ENCODE measurements at regions not wholly inside any gene's neighbourhood (a gene's known extent, or its start where the extent isn't known, plus 50 kb on each side); places are given as distances from the start of the nearest gene placed in this dataset.

GRCh38 chr2:8067784-8068336, 614.0 kb upstream of the ID2 start:
- DNase-seq (ENCODE audit: low spot score): no peak
- Histone ChIP-seq H3K9me3 (no peaks in the 10 kb centered on the region), H3K27ac (no peak overlapping the region), H3K36me3 (no peaks in the 10 kb centered on the region), H3K4me3 (no peak overlapping the region), H3K27me3 (no peaks in the 10 kb centered on the region), H3K4me1 (no peaks in the 10 kb centered on the region)
- TF ChIP-seq CTCF (IDR thresholded peaks at IDR 0.05): no peak

GRCh38 chr2:8072907-8073306, 608.9 kb upstream of the ID2 start:
- H3K27me3 ChIP-seq: no peaks in the 10 kb centered on the region
- no peaks in the 10 kb centered on the region for H3K9me3 ChIP-seq
- H3K4me3 ChIP-seq: no peak overlapping the region
- no peak for DNase-seq (ENCODE audit: low spot score)
- H3K27ac ChIP-seq: no peak overlapping the region
- no peaks in the 10 kb centered on the region for H3K4me1 ChIP-seq
- no peaks in the 10 kb centered on the region for H3K36me3 ChIP-seq
- TF ChIP-seq CTCF (IDR thresholded peaks at IDR 0.05): no peak

GRCh38 chr2:8073916-8074315, 607.9 kb upstream of the ID2 start:
- H3K9me3 ChIP-seq: no peaks in the 10 kb centered on the region
- no peak for DNase-seq (ENCODE audit: low spot score)
- no peak overlapping the region for H3K27ac ChIP-seq
- H3K4me1 ChIP-seq: no peaks in the 10 kb centered on the region
- H3K4me3 ChIP-seq: no peak overlapping the region
- H3K36me3 ChIP-seq: no peaks in the 10 kb centered on the region
- TF ChIP-seq CTCF (IDR thresholded peaks at IDR 0.05): no peak
- no peaks in the 10 kb centered on the region for H3K27me3 ChIP-seq

GRCh38 chr2:8076448-8077342, 605.2 kb upstream of the ID2 start:
- Histone ChIP-seq H3K4me3 (no peak overlapping the region), H3K9me3 (no peaks in the 10 kb centered on the region), H3K27ac (no peak overlapping the region), H3K4me1 (no peaks in the 10 kb centered on the region), H3K36me3 (no peaks in the 10 kb centered on the region), H3K27me3 (no peaks in the 10 kb centered on the region)
- TF ChIP-seq CTCF (IDR thresholded peaks at IDR 0.05): no peak
- DNase-seq (ENCODE audit: low spot score): no peak

GRCh38 chr2:8078705-8079104, 603.2 kb upstream of the ID2 start:
- no peaks in the 10 kb centered on the region for H3K4me1 ChIP-seq
- no peak for TF ChIP-seq CTCF (IDR thresholded peaks at IDR 0.05)
- no peaks in the 10 kb centered on the region for H3K27me3 ChIP-seq
- H3K36me3 ChIP-seq: no peaks in the 10 kb centered on the region
- no peak for DNase-seq (ENCODE audit: low spot score)
- H3K9me3 ChIP-seq: no peaks in the 10 kb centered on the region
- H3K27ac ChIP-seq: no peak overlapping the region
- H3K4me3 ChIP-seq: no peak overlapping the region

All from right atrium auricular region (tissue), 2 donors.